ENCODE measurements at regions not wholly inside any gene's neighbourhood (a gene's known extent, or its start where the extent isn't known, plus 50 kb on each side); places are given as distances from the start of the nearest gene placed in this dataset.

- TF ChIP-seq ZFP3 (CRISPR knock-in tag; IDR thresholded peaks at IDR 0.05) (no peak), ZNF70 (CRISPR knock-in tag; IDR thresholded peaks at IDR 0.05) (no peak), SNAI2 (CRISPR knock-in tag; IDR thresholded peaks at IDR 0.05) (no peak), TCF4 (CRISPR knock-in tag; IDR thresholded peaks at IDR 0.05; ENCODE audit: borderline replicate concordance) (no peak), ZNF565 (CRISPR knock-in tag; conservative IDR thresholded peaks at IDR 0.05; ENCODE audit: low read depth) (no peak), TSHZ2 (CRISPR knock-in tag; IDR thresholded peaks at IDR 0.05) (no peak)
Observed at GRCh38 chr2:77608510-77608909, 86.3 kb upstream of the LRRTM4 start (continued).

GRCh38 chr2:77629539-77629938 lies 107.4 kb upstream of the LRRTM4 start:
- ATAC-seq = no peak

DNA sequence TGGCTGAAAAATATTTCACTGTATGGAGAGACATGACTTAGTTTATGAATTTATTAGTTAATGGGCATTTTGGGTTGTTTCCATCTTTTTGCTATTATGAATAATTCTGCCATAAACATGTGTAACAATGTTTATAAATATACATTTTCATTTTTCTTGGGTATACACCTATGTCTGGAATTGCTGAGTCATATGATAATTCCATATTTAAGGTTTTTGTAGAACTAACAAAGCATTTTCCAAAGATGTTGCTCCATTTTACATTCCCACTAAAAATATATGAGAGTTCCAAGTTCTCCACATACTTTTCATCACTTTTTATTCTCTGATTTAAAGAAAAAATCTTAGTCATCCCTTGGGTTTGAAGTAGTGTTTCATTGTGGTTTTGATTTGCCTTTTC lies 108.8 kb upstream of the LRRTM4 start:
- TF ChIP-seq TSHZ2 (CRISPR knock-in tag; IDR thresholded peaks at IDR 0.05) (no peak), ZNF565 (CRISPR knock-in tag; conservative IDR thresholded peaks at IDR 0.05; ENCODE audit: low read depth) (no peak), POU6F1 (CRISPR knock-in tag; IDR thresholded peaks at IDR 0.05; ENCODE audit: borderline replicate concordance, low read depth) (no peak)
- ATAC-seq = no peak

More at GRCh38 chr2:77629539-77629938, 107.4 kb upstream of the LRRTM4 start:
- TF ChIP-seq ZNF565 (CRISPR knock-in tag; conservative IDR thresholded peaks at IDR 0.05; ENCODE audit: low read depth) = no peak
- TF ChIP-seq ARNTL (CRISPR knock-in tag; IDR thresholded peaks at IDR 0.05; ENCODE audit: borderline replicate concordance, low read depth) = no peak
- TF ChIP-seq CREB5 (CRISPR knock-in tag; IDR thresholded peaks at IDR 0.05; ENCODE audit: low read depth) = no peak
- TF ChIP-seq PPARA (CRISPR knock-in tag; IDR thresholded peaks at IDR 0.05; ENCODE audit: borderline replicate concordance) = no peak
- TF ChIP-seq RARB (CRISPR knock-in tag; IDR thresholded peaks at IDR 0.05) = no peak

DNA sequence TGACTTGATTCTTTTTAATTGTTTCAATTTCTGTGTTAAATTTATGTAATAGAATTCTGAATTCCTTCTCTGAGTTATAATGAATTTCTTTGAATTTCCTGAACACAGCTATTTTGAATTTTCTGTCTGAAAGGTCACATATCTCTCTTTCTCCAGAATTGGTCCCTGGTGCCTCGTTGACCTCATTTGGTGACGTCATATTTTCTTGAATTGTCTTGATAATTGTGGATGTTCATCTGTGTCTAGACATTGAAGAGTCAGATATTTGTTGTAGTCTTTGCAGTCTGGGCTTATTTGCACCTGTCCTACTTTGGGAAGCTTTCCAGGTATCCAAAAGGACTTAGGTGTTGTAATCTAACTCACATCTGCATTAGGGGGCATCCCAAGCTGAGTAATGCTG lies 111.4 kb upstream of the LRRTM4 start:
- no peak for ATAC-seq

DNA sequence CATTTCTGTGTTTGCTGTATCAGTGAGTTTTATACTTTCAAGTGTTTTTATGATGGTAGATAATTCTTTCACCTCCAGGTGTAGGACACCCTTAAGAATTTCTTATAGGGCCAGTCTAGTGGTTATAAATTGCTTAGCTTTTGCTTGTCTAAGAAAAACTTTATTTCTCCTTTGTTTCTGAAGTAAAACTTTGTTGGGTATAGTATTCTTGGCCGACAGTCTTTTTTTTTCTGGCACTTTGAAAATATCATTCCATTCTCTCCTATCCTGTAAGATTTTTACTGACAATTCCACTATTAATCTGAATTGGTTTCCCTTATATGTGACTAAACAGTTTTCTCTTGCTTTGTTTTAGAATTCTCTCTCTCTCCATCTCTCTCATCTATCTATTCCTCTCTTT lies 118.7 kb upstream of the LRRTM4 start:
- no peak for ATAC-seq
- no peak for TF ChIP-seq ZNF70 (CRISPR knock-in tag; IDR thresholded peaks at IDR 0.05)
- no peak for TF ChIP-seq CREB5 (CRISPR knock-in tag; IDR thresholded peaks at IDR 0.05; ENCODE audit: low read depth)
- no peak for TF ChIP-seq OSR1 (CRISPR knock-in tag; IDR thresholded peaks at IDR 0.05)
- TF ChIP-seq ISL1 (CRISPR knock-in tag; IDR thresholded peaks at IDR 0.05) = no peak
- no peak for TF ChIP-seq ZFP30 (CRISPR knock-in tag; IDR thresholded peaks at IDR 0.05)
- no peak for TF ChIP-seq BACH2 (CRISPR knock-in tag; IDR thresholded peaks at IDR 0.05; ENCODE audit: borderline replicate concordance)
- TF ChIP-seq POU6F1 (CRISPR knock-in tag; IDR thresholded peaks at IDR 0.05; ENCODE audit: borderline replicate concordance, low read depth) = no peak
- no peak for TF ChIP-seq CSDC2 (CRISPR knock-in tag; IDR thresholded peaks at IDR 0.05)
- TF ChIP-seq ARNTL (CRISPR knock-in tag; IDR thresholded peaks at IDR 0.05; ENCODE audit: borderline replicate concordance, low read depth) = no peak
- TF ChIP-seq PPARA (CRISPR knock-in tag; IDR thresholded peaks at IDR 0.05; ENCODE audit: borderline replicate concordance) = no peak
- no peak for TF ChIP-seq ESRRG (CRISPR knock-in tag; IDR thresholded peaks at IDR 0.05)

More for the DNA sequence above, 111.4 kb upstream of the LRRTM4 start:
- TF ChIP-seq ZNF565 (CRISPR knock-in tag; conservative IDR thresholded peaks at IDR 0.05; ENCODE audit: low read depth) = no peak
- TF ChIP-seq, protein P1, sequence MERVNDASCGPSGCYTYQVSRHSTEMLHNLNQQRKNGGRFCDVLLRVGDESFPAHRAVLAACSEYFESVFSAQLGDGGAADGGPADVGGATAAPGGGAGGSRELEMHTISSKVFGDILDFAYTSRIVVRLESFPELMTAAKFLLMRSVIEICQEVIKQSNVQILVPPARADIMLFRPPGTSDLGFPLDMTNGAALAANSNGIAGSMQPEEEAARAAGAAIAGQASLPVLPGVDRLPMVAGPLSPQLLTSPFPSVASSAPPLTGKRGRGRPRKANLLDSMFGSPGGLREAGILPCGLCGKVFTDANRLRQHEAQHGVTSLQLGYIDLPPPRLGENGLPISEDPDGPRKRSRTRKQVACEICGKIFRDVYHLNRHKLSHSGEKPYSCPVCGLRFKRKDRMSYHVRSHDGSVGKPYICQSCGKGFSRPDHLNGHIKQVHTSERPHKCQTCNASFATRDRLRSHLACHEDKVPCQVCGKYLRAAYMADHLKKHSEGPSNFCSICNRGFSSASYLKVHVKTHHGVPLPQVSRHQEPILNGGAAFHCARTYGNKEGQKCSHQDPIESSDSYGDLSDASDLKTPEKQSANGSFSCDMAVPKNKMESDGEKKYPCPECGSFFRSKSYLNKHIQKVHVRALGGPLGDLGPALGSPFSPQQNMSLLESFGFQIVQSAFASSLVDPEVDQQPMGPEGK (CRISPR knock-in tag; IDR thresholded peaks at IDR 0.05; ENCODE audit: borderline replicate concordance) = no peak

All from SK-N-SH treated with all-trans-retinoic acid at 6 μM for 48 hours (cell line).